Hematopoietic multipotent progenitor cell treated with erythropoietin and hydrocortisone succinate and interleukin-3 and kit ligand, for 4 days (in vitro differentiated cells): ENCODE measurements at regions not wholly inside any gene's neighbourhood (a gene's known extent, or its start where the extent isn't known, plus 50 kb on each side); places are given as distances from the start of the nearest gene placed in this dataset.
"Not testable (repeated sequence)": the region's sequence is repeated elsewhere in the genome, so short reads cannot be mapped to it uniquely, and the experiment has no call there.

Experiments
- DNase-seq: peaks from one replicate; pipeline ENCODE4 v3.0.0-alpha.2; 2015

- DNase-seq, result no peak
These were observed 160.3 kb downstream of the PCTP start for GRCh38 chr17:55911186-55911585.

- no peak for DNase-seq
These were observed 174.6 kb downstream of the PCTP start for GRCh38 chr17:55925440-55925839.

- no peak for DNase-seq
These were observed 175.6 kb downstream of the PCTP start for GRCh38 chr17:55926276-55926990.

- no peak for DNase-seq
These were observed 179.5 kb downstream of the PCTP start for GRCh38 chr17:55930291-55930809.

GRCh38 chr17:55931446-55931845 is 180.6 kb downstream of the PCTP start:
- peak; percentile 12 for DNase-seq

- no peak for DNase-seq
These were observed 182.1 kb downstream of the PCTP start for GRCh38 chr17:55932973-55933372.

- not testable (repeated sequence) for DNase-seq
These were observed 188.4 kb downstream of the PCTP start for GRCh38 chr17:55939181-55939810.

GRCh38 chr17:55959756-55960155 is 193.5 kb upstream of the ANKFN1 start:
- DNase-seq, result peak; percentile 62

GRCh38 chr17:55961386-55961785 is 191.9 kb upstream of the ANKFN1 start:
- DNase-seq, result no peak

- DNase-seq, result peak; percentile 45
These were observed 190.3 kb upstream of the ANKFN1 start for GRCh38 chr17:55962951-55963401.

GRCh38 chr17:55964191-55964590 is 189.1 kb upstream of the ANKFN1 start:
- no peak for DNase-seq

- DNase-seq, result peak; percentile 2
These were observed 188.2 kb upstream of the ANKFN1 start for GRCh38 chr17:55965051-55965450.

- no peak for DNase-seq
These were observed 183.5 kb upstream of the ANKFN1 start for GRCh38 chr17:55969562-55970324.

- no peak for DNase-seq
These were observed 174.7 kb upstream of the ANKFN1 start for GRCh38 chr17:55978578-55978977.

- DNase-seq, result no peak
These were observed 170.2 kb upstream of the ANKFN1 start for GRCh38 chr17:55983096-55983495.

GRCh38 chr17:55986817-55987216 is 166.5 kb upstream of the ANKFN1 start:
- no peak for DNase-seq

- DNase-seq, result no peak
These were observed 164.4 kb upstream of the ANKFN1 start for GRCh38 chr17:55988861-55989260.

- DNase-seq, result no peak
These were observed 162.8 kb upstream of the ANKFN1 start for GRCh38 chr17:55990332-55991006.

- DNase-seq, result peak; percentile 2
These were observed 156.4 kb upstream of the ANKFN1 start for GRCh38 chr17:55996826-55997225.

GRCh38 chr17:56000411-56000810 is 152.9 kb upstream of the ANKFN1 start:
- DNase-seq, result no peak

GRCh38 chr17:56002656-56003055 is 150.6 kb upstream of the ANKFN1 start:
- DNase-seq, result not testable (repeated sequence)

- DNase-seq, result no peak
These were observed 143.3 kb upstream of the ANKFN1 start for GRCh38 chr17:56009795-56010651.
